ENCODE measurements at regions not wholly inside any gene's neighbourhood (a gene's known extent, or its start where the extent isn't known, plus 50 kb on each side); places are given as distances from the start of the nearest gene placed in this dataset.

GRCh38 chr20:39101895-39102294 is 139.8 kb downstream of the DHX35 start:
- DNase-seq (ENCODE audit: low read depth), result no peak

GRCh38 chr20:39100691-39101090 is 138.5 kb downstream of the DHX35 start:
- DNase-seq (ENCODE audit: low read depth), result no peak

- DNase-seq (ENCODE audit: low read depth), result no peak
Observed at GRCh38 chr20:39097889-39098288, 135.7 kb downstream of the DHX35 start.

GRCh38 chr20:39095870-39096269 is 133.7 kb downstream of the DHX35 start:
- no peak for DNase-seq (ENCODE audit: low read depth)

- DNase-seq (ENCODE audit: low read depth), result no peak
Observed at GRCh38 chr20:39094391-39094790, 132.2 kb downstream of the DHX35 start.

- DNase-seq (ENCODE audit: low read depth), result no peak
Observed at GRCh38 chr20:39092733-39093410, 130.7 kb downstream of the DHX35 start.

- DNase-seq (ENCODE audit: low read depth), result no peak
Observed at GRCh38 chr20:39090906-39091305, 128.8 kb downstream of the DHX35 start.

- DNase-seq (ENCODE audit: low read depth), result no peak
Observed at GRCh38 chr20:39089797-39090196, 127.7 kb downstream of the DHX35 start.

All from activated T-helper 9 cell treated with anti-CD3 and anti-CD28 coated beads, Interleukin-2, amount 50 U/mL, for 16 hours (primary cell).